Ovary (tissue), 3 donors: ENCODE measurements at regions not wholly inside any gene's neighbourhood (a gene's known extent, or its start where the extent isn't known, plus 50 kb on each side); places are given as distances from the start of the nearest gene placed in this dataset.

Experiments used
- CTCF ChIP-seq, 3 donors: fragments of 450-650 bp in 2 of 3; fragments of 200-600 bp in 1 of 3; IDR thresholded peaks; one replicate each; pipeline versions ENCODE4 v1.5.1 to v1.8.0; 2016 to 2022; ENCODE audit warnings: antibody characterized with exemption in 3 of 3, mild to moderate bottlenecking in 1 of 3
- POLR2A ChIP-seq: fragments of 450-650 bp; IDR thresholded peaks from one replicate; pipeline ENCODE4 v1.6.1; 2017; ENCODE audit warnings: antibody characterized with exemption, mild to moderate bottlenecking, moderate library complexity
- donor health status: DM: no; HTN: no; CAD: no.

DNA sequence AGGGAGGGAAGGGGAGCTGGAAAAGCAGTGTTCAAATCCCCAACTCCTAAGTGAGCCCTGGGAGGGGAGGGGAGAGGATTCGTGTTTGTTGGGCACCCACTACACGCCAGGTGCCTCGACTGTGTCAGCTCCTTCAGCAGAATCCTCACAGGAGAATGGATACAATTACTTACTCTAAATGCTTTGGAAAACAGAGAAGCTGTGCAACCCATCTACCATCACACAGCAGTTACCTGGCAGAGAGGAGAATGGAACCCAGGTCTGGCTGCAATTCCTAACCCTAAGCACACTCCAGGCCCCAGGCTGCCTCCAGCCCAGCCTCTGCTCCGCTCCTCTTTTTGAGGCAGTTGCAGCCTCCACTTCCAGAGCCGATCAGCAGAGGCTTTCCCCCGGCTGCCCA lies 86.4 kb upstream of the PTPN1 start:
- TF ChIP-seq CTCF (IDR thresholded peaks at IDR 0.05), result no peak
- TF ChIP-seq POLR2A, result no peak
